ENCODE measurements at regions not wholly inside any gene's neighbourhood (a gene's known extent, or its start where the extent isn't known, plus 50 kb on each side); places are given as distances from the start of the nearest gene placed in this dataset.

GRCh38 chr5:87127956-87128687 is 139.6 kb upstream of the RASA1 start:
- TF ChIP-seq, protein P1, sequence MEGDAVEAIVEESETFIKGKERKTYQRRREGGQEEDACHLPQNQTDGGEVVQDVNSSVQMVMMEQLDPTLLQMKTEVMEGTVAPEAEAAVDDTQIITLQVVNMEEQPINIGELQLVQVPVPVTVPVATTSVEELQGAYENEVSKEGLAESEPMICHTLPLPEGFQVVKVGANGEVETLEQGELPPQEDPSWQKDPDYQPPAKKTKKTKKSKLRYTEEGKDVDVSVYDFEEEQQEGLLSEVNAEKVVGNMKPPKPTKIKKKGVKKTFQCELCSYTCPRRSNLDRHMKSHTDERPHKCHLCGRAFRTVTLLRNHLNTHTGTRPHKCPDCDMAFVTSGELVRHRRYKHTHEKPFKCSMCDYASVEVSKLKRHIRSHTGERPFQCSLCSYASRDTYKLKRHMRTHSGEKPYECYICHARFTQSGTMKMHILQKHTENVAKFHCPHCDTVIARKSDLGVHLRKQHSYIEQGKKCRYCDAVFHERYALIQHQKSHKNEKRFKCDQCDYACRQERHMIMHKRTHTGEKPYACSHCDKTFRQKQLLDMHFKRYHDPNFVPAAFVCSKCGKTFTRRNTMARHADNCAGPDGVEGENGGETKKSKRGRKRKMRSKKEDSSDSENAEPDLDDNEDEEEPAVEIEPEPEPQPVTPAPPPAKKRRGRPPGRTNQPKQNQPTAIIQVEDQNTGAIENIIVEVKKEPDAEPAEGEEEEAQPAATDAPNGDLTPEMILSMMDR (conservative IDR thresholded peaks at IDR 0.05; ENCODE audit: low read depth in 2 of 2), result no peak
- TF ChIP-seq, protein P2, sequence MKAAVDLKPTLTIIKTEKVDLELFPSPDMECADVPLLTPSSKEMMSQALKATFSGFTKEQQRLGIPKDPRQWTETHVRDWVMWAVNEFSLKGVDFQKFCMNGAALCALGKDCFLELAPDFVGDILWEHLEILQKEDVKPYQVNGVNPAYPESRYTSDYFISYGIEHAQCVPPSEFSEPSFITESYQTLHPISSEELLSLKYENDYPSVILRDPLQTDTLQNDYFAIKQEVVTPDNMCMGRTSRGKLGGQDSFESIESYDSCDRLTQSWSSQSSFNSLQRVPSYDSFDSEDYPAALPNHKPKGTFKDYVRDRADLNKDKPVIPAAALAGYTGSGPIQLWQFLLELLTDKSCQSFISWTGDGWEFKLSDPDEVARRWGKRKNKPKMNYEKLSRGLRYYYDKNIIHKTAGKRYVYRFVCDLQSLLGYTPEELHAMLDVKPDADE (IDR thresholded peaks at IDR 0.05), result no peak
- TF ChIP-seq EZH2 (IDR thresholded peaks at IDR 0.05; ENCODE audit: low read depth, unreplicated experiment) (no peak), EZH2phosphoT487 (IDR thresholded peaks at IDR 0.05; ENCODE audit: unreplicated experiment) (no peak), JUNB (IDR thresholded peaks at IDR 0.05; ENCODE audit: unreplicated experiment) (no peak), CREB1 (CRISPR knock-in tag; IDR thresholded peaks at IDR 0.05; ENCODE audit: low read depth) (no peak)

Data from GM23338 (cell line).